Neutrophil (primary cell): ENCODE measurements at regions not wholly inside any gene's neighbourhood (a gene's known extent, or its start where the extent isn't known, plus 50 kb on each side); places are given as distances from the start of the nearest gene placed in this dataset.

Experiments
- H3K27ac ChIP-seq: fragments of 200-600 bp; sonication (generic); 2 replicates; pipeline ENCODE4 v1.5.1; 2016; ENCODE audit warnings: mild to moderate bottlenecking, moderate library complexity
- H3K27me3 ChIP-seq: fragments of 200-600 bp; sonication (generic); 2 replicates; pipeline ENCODE4 v1.6.0; 2016; ENCODE audit warnings: mild to moderate bottlenecking
- H3K36me3 ChIP-seq: fragments of 200-600 bp; sonication (generic); 2 replicates; pipeline ENCODE4 v1.5.1; 2017
- H3K4me1 ChIP-seq, 2 experiments: fragments of 200-600 bp in 1 of 2; sonication (generic) in 1 of 2; 1 replicate in 1 of 2; 2 replicates in 1 of 2; pipeline versions ENCODE4 v1.5.1 to v1.6.1; 2013 to 2016; ENCODE audit warnings: low read depth in 1 of 2, low read length in 1 of 2, mild to moderate bottlenecking in 1 of 2, moderate library complexity in 1 of 2; ENCODE audit not compliant: control insufficient read depth in 1 of 2, insufficient read depth in 1 of 2
- H3K4me3 ChIP-seq, 2 experiments: fragments of 200-600 bp in 1 of 2; sonication (generic) in 1 of 2; 1 replicate in 1 of 2; 2 replicates in 1 of 2; pipeline ENCODE4 v1.5.1; 2013 to 2016; ENCODE audit warnings: low read depth in 1 of 2, low read length in 1 of 2, mild to moderate bottlenecking in 1 of 2, moderate library complexity in 1 of 2
- H3K9me3 ChIP-seq: fragments of 200-600 bp; sonication (generic); 2 replicates; pipeline ENCODE4 v1.5.1; 2016
- CTCF ChIP-seq: fragments of 200-600 bp; sonication (generic); IDR thresholded peaks from 2 replicates; pipeline ENCODE4 v1.5.1; 2016; ENCODE audit warnings: antibody characterized with exemption

GRCh38 chr10:30256084-30256483, 93.0 kb downstream of the MTPAP start:
- Histone ChIP-seq H3K27me3 (no peaks in the 10 kb centered on the region), H3K4me3 (no peak overlapping the region), H3K36me3 (no peaks in the 10 kb centered on the region), H3K27ac (no peak overlapping the region), H3K9me3 (no peaks in the 10 kb centered on the region), H3K4me1 (no peaks in the 10 kb centered on the region)
- no peak for TF ChIP-seq CTCF

GRCh38 chr10:30254926-30255325, 94.2 kb downstream of the MTPAP start:
- Histone ChIP-seq H3K36me3 (no peaks in the 10 kb centered on the region), H3K27me3 (no peaks in the 10 kb centered on the region), H3K27ac (no peak overlapping the region), H3K4me1 (no peaks in the 10 kb centered on the region), H3K9me3 (no peaks in the 10 kb centered on the region), H3K4me3 (no peak overlapping the region)
- no peak for TF ChIP-seq CTCF

GRCh38 chr10:30248728-30249127, 100.3 kb downstream of the MTPAP start:
- no peaks in the 10 kb centered on the region for H3K9me3 ChIP-seq
- H3K27me3 ChIP-seq: no peaks in the 10 kb centered on the region
- H3K4me1 ChIP-seq: peaks cover 4 to 8% of the 10 kb centered on the region in 2 experiments
- no peak overlapping the region for H3K4me3 ChIP-seq
- no peak for TF ChIP-seq CTCF
- no peaks in the 10 kb centered on the region for H3K36me3 ChIP-seq
- no peak overlapping the region for H3K27ac ChIP-seq

- no peaks in the 10 kb centered on the region for H3K9me3 ChIP-seq
- H3K27ac ChIP-seq: peak overlapping the region; percentile 62
- no peaks in the 10 kb centered on the region for H3K27me3 ChIP-seq
- H3K4me1 ChIP-seq: peaks cover 4 to 8% of the 10 kb centered on the region in 2 experiments
- no peak overlapping the region for H3K4me3 ChIP-seq
- TF ChIP-seq CTCF: no peak
- no peaks in the 10 kb centered on the region for H3K36me3 ChIP-seq
These were observed 101.4 kb downstream of the MTPAP start for GRCh38 chr10:30247704-30248103.

GRCh38 chr10:30241422-30242110, 107.5 kb downstream of the MTPAP start:
- no peaks in the 10 kb centered on the region for H3K4me1 ChIP-seq
- TF ChIP-seq CTCF: no peak
- no peak overlapping the region for H3K27ac ChIP-seq
- no peaks in the 10 kb centered on the region for H3K36me3 ChIP-seq
- no peaks in the 10 kb centered on the region for H3K9me3 ChIP-seq
- H3K4me3 ChIP-seq: no peak overlapping the region
- no peaks in the 10 kb centered on the region for H3K27me3 ChIP-seq
